Tibial nerve (tissue), 4 donors: ENCODE measurements at regions not wholly inside any gene's neighbourhood (a gene's known extent, or its start where the extent isn't known, plus 50 kb on each side); places are given as distances from the start of the nearest gene placed in this dataset.

Experiments used
- DNase-seq, 2 donors: peaks; one replicate each; pipeline ENCODE4 v3.0.0-alpha.2; 2019; ENCODE audit warnings: low spot score in 2 of 2
- H3K27ac ChIP-seq, 4 donors: fragments of 200-600 bp; sonication (generic) in 3 of 4; one replicate each; pipeline ENCODE4 v1.5.1; 2017 to 2019; ENCODE audit warnings: mild to moderate bottlenecking in 1 of 4
- H3K27me3 ChIP-seq, 2 donors: fragments of 200-600 bp; sonication (generic) in 1 of 2; one replicate each; pipeline versions ENCODE4 v1.5.1 to v1.6.0; 2017 to 2019
- H3K36me3 ChIP-seq, 3 donors: fragments of 200-600 bp; sonication (generic); one replicate each; pipeline ENCODE4 v1.5.1; 2018 to 2019
- H3K4me1 ChIP-seq, 4 donors: fragments of 200-600 bp; sonication (generic) in 3 of 4; one replicate each; pipeline ENCODE4 v1.5.1; 2017 to 2019
- H3K4me3 ChIP-seq, 4 donors: fragments of 200-600 bp; sonication (generic) in 3 of 4; one replicate each; pipeline ENCODE4 v1.5.1; 2017 to 2019; ENCODE audit warnings: mild to moderate bottlenecking in 1 of 4, moderate library complexity in 1 of 4
- H3K9me3 ChIP-seq, 4 donors: fragments of 200-600 bp; sonication (generic) in 3 of 4; one replicate each; pipeline ENCODE4 v1.5.1; 2017 to 2019
- CTCF ChIP-seq, 5 experiments: fragments of 200-600 bp in 3 of 5; fragments of 450-650 bp in 2 of 5; sonication (generic) in 3 of 5; IDR thresholded peaks; one replicate each; pipeline ENCODE4 v1.5.1; 2016 to 2019; ENCODE audit warnings: antibody characterized with exemption in 5 of 5, mild to moderate bottlenecking in 3 of 5, moderate library complexity in 2 of 5
- EP300 ChIP-seq, 2 donors: sonication (generic); formaldehyde crosslinking; IDR thresholded peaks; one replicate each; pipeline ENCODE4 v1.6.1; 2017; ENCODE audit warnings: antibody characterized with exemption in 2 of 2, mild to moderate bottlenecking in 1 of 2
- POLR2A ChIP-seq, 2 donors: fragments of 450-650 bp; IDR thresholded peaks; one replicate each; pipeline ENCODE4 v1.6.1; 2017; ENCODE audit warnings: antibody characterized with exemption in 2 of 2, mild to moderate bottlenecking in 2 of 2, moderate library complexity in 2 of 2
- whole genome bisulfite sequencing, 2 donors: methylation state at CpG; one replicate each; pipeline ENCODE4 v1.1.5; 2018; 5-methylcytosine and 5-hydroxymethylcytosine counted together

DNA sequence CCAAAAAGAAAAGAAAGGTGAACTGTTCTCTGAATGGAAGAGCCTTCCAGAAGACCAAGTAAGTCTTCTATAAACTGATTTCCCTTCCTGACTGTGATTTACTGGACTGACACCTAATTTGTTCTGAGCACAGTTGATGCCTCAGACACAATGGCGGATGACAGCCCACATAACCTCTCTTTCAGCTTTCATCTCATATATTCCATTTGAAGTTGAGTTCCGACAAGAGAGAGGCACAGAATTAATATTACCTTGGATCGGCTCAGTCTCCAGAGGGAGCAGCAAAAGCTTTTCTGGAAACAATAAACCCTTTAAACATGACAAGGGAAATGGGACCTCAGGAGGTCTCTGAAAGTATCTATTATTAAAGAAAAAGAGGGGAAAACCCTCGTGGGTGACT is 638.7 kb upstream of the SETBP1 start:
- Histone ChIP-seq H3K27me3 (no peaks in the 10 kb centered on the region), H3K4me3 (no peak overlapping the region), H3K9me3 (no peaks in the 10 kb centered on the region), H3K4me1 (no peaks in the 10 kb centered on the region), H3K36me3 (no peaks in the 10 kb centered on the region), H3K27ac (no peak overlapping the region)
- 44 to 53% methylated on average over 4 of the region's 4 CpGs for WGBS, 2 donors
- DNase-seq = no peak
- TF ChIP-seq CTCF (IDR thresholded peaks at IDR 0.05) (no peak), EP300 (IDR thresholded peaks at IDR 0.05) (no peak), POLR2A (IDR thresholded peaks at IDR 0.05) (no peak)

GRCh38 chr18:44046376-44046975 is 634.2 kb upstream of the SETBP1 start:
- H3K36me3 ChIP-seq = no peaks in the 10 kb centered on the region
- no peak overlapping the region for H3K4me3 ChIP-seq
- H3K27me3 ChIP-seq = no peaks in the 10 kb centered on the region
- no peaks in the 10 kb centered on the region for H3K4me1 ChIP-seq
- no peak for DNase-seq
- WGBS, 2 donors = 90 to 93% methylated on average over 8 of the region's 8 CpGs
- TF ChIP-seq POLR2A (IDR thresholded peaks at IDR 0.05) (no peak), CTCF (IDR thresholded peaks at IDR 0.05) (no peak), EP300 (IDR thresholded peaks at IDR 0.05) (no peak)
- no peaks in the 10 kb centered on the region for H3K9me3 ChIP-seq
- H3K27ac ChIP-seq = no peak overlapping the region

- no peak overlapping the region for H3K4me3 ChIP-seq
- DNase-seq = no peak
- no peaks in the 10 kb centered on the region for H3K27me3 ChIP-seq
- WGBS, 2 donors = 92% methylated on average over 3 of the region's 3 CpGs
- no peaks in the 10 kb centered on the region for H3K4me1 ChIP-seq
- H3K27ac ChIP-seq = no peak overlapping the region
- H3K36me3 ChIP-seq = no peaks in the 10 kb centered on the region
- TF ChIP-seq EP300 (IDR thresholded peaks at IDR 0.05) = no peak
- TF ChIP-seq CTCF (IDR thresholded peaks at IDR 0.05) = no peak
- TF ChIP-seq POLR2A (IDR thresholded peaks at IDR 0.05) = no peak
- no peaks in the 10 kb centered on the region for H3K9me3 ChIP-seq
Observed at GRCh38 chr18:44047585-44047984, 633.1 kb upstream of the SETBP1 start.

GRCh38 chr18:44048435-44048834 is 632.3 kb upstream of the SETBP1 start:
- no peak overlapping the region for H3K4me3 ChIP-seq
- H3K36me3 ChIP-seq = no peaks in the 10 kb centered on the region
- WGBS, 2 donors = 77 to 80% methylated on average over 3 of the region's 3 CpGs
- TF ChIP-seq POLR2A (IDR thresholded peaks at IDR 0.05) = no peak
- TF ChIP-seq CTCF (IDR thresholded peaks at IDR 0.05) = no peak
- TF ChIP-seq EP300 (IDR thresholded peaks at IDR 0.05) = no peak
- DNase-seq = no peak
- no peaks in the 10 kb centered on the region for H3K4me1 ChIP-seq
- H3K27ac ChIP-seq = no peak overlapping the region
- H3K27me3 ChIP-seq = no peaks in the 10 kb centered on the region
- H3K9me3 ChIP-seq = no peaks in the 10 kb centered on the region

DNA sequence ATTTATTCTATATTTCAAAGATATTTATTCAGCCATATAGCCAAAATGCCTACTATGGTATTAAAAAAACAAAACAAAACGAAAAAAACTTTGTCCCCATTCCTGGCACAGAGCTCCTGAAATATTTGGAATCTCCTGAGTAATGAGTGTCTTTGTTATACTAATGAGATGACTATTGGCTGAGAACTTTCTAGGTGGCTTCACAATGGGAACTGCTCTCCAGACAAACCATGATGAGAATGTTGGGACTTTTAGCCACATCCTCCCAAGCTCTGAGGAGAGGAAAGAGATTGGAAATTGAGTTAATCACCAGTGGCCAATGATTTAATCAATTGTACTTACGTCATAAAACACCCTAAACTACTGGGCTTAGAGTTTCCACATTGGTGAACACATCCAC is 631.8 kb upstream of the SETBP1 start:
- no peak overlapping the region for H3K27ac ChIP-seq
- TF ChIP-seq EP300 (IDR thresholded peaks at IDR 0.05) (no peak), POLR2A (IDR thresholded peaks at IDR 0.05) (no peak), CTCF (IDR thresholded peaks at IDR 0.05) (no peak)

More for the DNA sequence above, 631.8 kb upstream of the SETBP1 start:
- H3K27me3 ChIP-seq = no peaks in the 10 kb centered on the region
- H3K4me1 ChIP-seq = no peaks in the 10 kb centered on the region
- H3K36me3 ChIP-seq = no peaks in the 10 kb centered on the region
- no peak for DNase-seq
- H3K4me3 ChIP-seq = no peak overlapping the region
- 74 to 80% methylated on average over 2 of the region's 2 CpGs for WGBS, 2 donors
- no peaks in the 10 kb centered on the region for H3K9me3 ChIP-seq
